IMR-90 (cell line): ENCODE measurements at regions not wholly inside any gene's neighbourhood (a gene's known extent, or its start where the extent isn't known, plus 50 kb on each side); places are given as distances from the start of the nearest gene placed in this dataset.

Source experiments
- ATAC-seq: fragments of 200-7000 bp; cut with Tn5 transposase; 2 replicates; pipeline ENCODE4 v1.9.1; 2020; ENCODE audit warnings: low read depth, mild to moderate bottlenecking, moderate library complexity
- BruUV-seq: library from RNA; stranded (reverse); fragments of 400-500 nt; replicated peaks from 2 replicates; lab custom pipeline; 2021; lab: Mats Ljungman, UMichigan
- CTCF ChIA-PET: fragments of 300-600 bp; formaldehyde crosslinking; extraction: SDS; loops from one replicate; lab custom pipeline; 2021; ENCODE audit warnings: antibody characterized with exemption; lab: Yijun Ruan, JAX
- POLR2A ChIA-PET: fragments of 300-600 bp; sonication (Branson Sonifier 250); formaldehyde crosslinking; loops from one replicate; lab custom pipeline; 2022; ENCODE audit warnings: antibody characterized with exemption; ENCODE audit not compliant: unreplicated experiment; lab: Charles Lee
- DNase-seq: peaks from one replicate; pipeline ENCODE4 v3.0.0; 2013
- H2AFZ ChIP-seq: replicated peaks from 2 replicates; pipeline ENCODE3; 2013; ENCODE audit warnings: low read length, mild to moderate bottlenecking; ENCODE audit not compliant: poor library complexity
- H2AK5ac ChIP-seq: 2 replicates; pipeline ENCODE4 v1.6.1; 2013; ENCODE audit warnings: low read depth, low read length, inconsistent platforms
- H2AK9ac ChIP-seq: replicated peaks from 2 replicates; pipeline ENCODE3; 2013; ENCODE audit warnings: mild to moderate bottlenecking, low read depth, low read length, moderate library complexity; ENCODE audit not compliant: poor library complexity
- H2BK120ac ChIP-seq: 2 replicates; pipeline ENCODE4 v1.6.1; 2013; ENCODE audit warnings: low read depth, low read length, inconsistent platforms
- H2BK15ac ChIP-seq: 3 replicates; pipeline ENCODE4 v1.6.1; 2013; ENCODE audit warnings: low read depth, low read length, inconsistent platforms
- H2BK20ac ChIP-seq: 2 replicates; pipeline ENCODE4 v1.6.1; 2013; ENCODE audit warnings: low read depth, mild to moderate bottlenecking, inconsistent platforms, low read length, moderate library complexity
- H2BK5ac ChIP-seq: 2 replicates; pipeline ENCODE4 v1.6.1; 2013; ENCODE audit warnings: mild to moderate bottlenecking, low read depth, low read length, inconsistent platforms; ENCODE audit not compliant: poor library complexity, severe bottlenecking
- H3K14ac ChIP-seq: replicated peaks from 2 replicates; pipeline ENCODE4 v1.6.1; 2013; ENCODE audit warnings: low read depth, low read length, inconsistent platforms
- H3K18ac ChIP-seq: 2 replicates; pipeline ENCODE4 v1.6.1; 2013; ENCODE audit warnings: low read depth, low read length, control low read depth
- H3K23ac ChIP-seq: 2 replicates; pipeline ENCODE4 v1.6.1; 2013; ENCODE audit warnings: low read depth, low read length, inconsistent platforms
- H3K27ac ChIP-seq: 2 replicates; pipeline ENCODE4 v1.5.1; 2013; ENCODE audit warnings: mild to moderate bottlenecking, control low read depth, low read length; ENCODE audit not compliant: insufficient read depth
- H3K27me3 ChIP-seq: 2 replicates; pipeline ENCODE4 v1.6.1; 2013; ENCODE audit warnings: low read length; ENCODE audit not compliant: control insufficient read depth, insufficient read depth
- H3K36me3 ChIP-seq: 2 replicates; pipeline ENCODE4 v1.6.1; 2013; ENCODE audit warnings: low read length, mixed read lengths; ENCODE audit not compliant: control insufficient read depth, insufficient read depth
- H3K4ac ChIP-seq: 2 replicates; pipeline ENCODE4 v1.6.1; 2013; ENCODE audit warnings: low read depth, low read length, inconsistent platforms
- H3K4me1 ChIP-seq: 2 replicates; pipeline ENCODE4 v1.6.1; 2013; ENCODE audit warnings: low read length, mixed read lengths; ENCODE audit not compliant: control insufficient read depth, insufficient read depth
- H3K4me2 ChIP-seq: 2 replicates; pipeline ENCODE4 v1.6.1; 2013; ENCODE audit warnings: low read depth, mild to moderate bottlenecking, control low read depth, low read length, moderate library complexity
- H3K4me3 ChIP-seq: 2 replicates; pipeline ENCODE4 v1.5.1; 2013; ENCODE audit warnings: low read depth, mild to moderate bottlenecking, control low read depth, low read length, moderate library complexity; ENCODE audit not compliant: insufficient read depth
- H3K56ac ChIP-seq: 2 replicates; pipeline ENCODE4 v1.6.1; 2013; ENCODE audit warnings: low read length, inconsistent platforms; ENCODE audit not compliant: insufficient read depth; ENCODE audit errors: extremely low read depth
- H3K79me1 ChIP-seq, 2 experiments: 2 replicates each; pipeline ENCODE4 v1.6.1; 2013; ENCODE audit warnings: low read length in 2 of 2, inconsistent platforms in 1 of 2, low read depth in 1 of 2
- H3K9ac ChIP-seq: 2 replicates; pipeline ENCODE4 v1.6.1; 2013; ENCODE audit warnings: low read depth, low read length, control low read depth
- H3K9me1 ChIP-seq: 2 replicates; pipeline ENCODE4 v1.6.1; 2013; ENCODE audit warnings: low read length, inconsistent platforms; ENCODE audit not compliant: insufficient read depth
- H3K9me3 ChIP-seq: 2 replicates; pipeline ENCODE4 v1.6.1; 2013; ENCODE audit warnings: low read length; ENCODE audit not compliant: control insufficient read depth, insufficient read depth
- H4K20me1 ChIP-seq: 2 replicates; pipeline ENCODE4 v1.6.1; 2013; ENCODE audit warnings: low read length, inconsistent platforms; ENCODE audit not compliant: insufficient read depth
- H4K5ac ChIP-seq: 2 replicates; pipeline ENCODE4 v1.6.1; 2013; ENCODE audit warnings: mild to moderate bottlenecking, low read depth, low read length, control low read depth
- H4K8ac ChIP-seq, 2 experiments: 2 replicates each; pipeline ENCODE4 v1.6.1; 2013; ENCODE audit warnings: low read depth in 2 of 2, low read length in 2 of 2, control low read depth in 1 of 2, inconsistent platforms in 1 of 2
- H4K91ac ChIP-seq: 2 replicates; pipeline ENCODE4 v1.6.1; 2013; ENCODE audit warnings: low read depth, low read length, inconsistent platforms; ENCODE audit not compliant: insufficient read depth
- BHLHE40 ChIP-seq: fragments of 150-350 bp; IDR thresholded peaks from 2 replicates; pipeline ENCODE4 v1.6.1; 2016; ENCODE audit warnings: mild to moderate bottlenecking, low read depth, low read length
- CEBPB ChIP-seq: IDR thresholded peaks from 2 replicates; pipeline ENCODE4 v1.6.1; 2012; ENCODE audit warnings: low read depth, low read length, improper control_type of control experiment
- FOS ChIP-seq: fragments of 150-350 bp; IDR thresholded peaks from 2 replicates; pipeline ENCODE4 v1.6.1; 2016; ENCODE audit warnings: low read depth, low read length
- MAZ ChIP-seq: IDR thresholded peaks from 2 replicates; pipeline ENCODE4 v1.6.1; 2012; ENCODE audit warnings: low read depth, mild to moderate bottlenecking, low read length, improper control_type of control experiment, moderate library complexity, borderline replicate concordance
- MXI1 ChIP-seq: IDR thresholded peaks from 2 replicates; pipeline ENCODE4 v1.6.1; 2012; ENCODE audit warnings: low read depth, mild to moderate bottlenecking, low read length, moderate library complexity, borderline replicate concordance
- NFE2L2 ChIP-seq: fragments of 150-350 bp; IDR thresholded peaks from 2 replicates; pipeline ENCODE4 v1.6.1; 2016; ENCODE audit warnings: low read depth, mild to moderate bottlenecking, low read length
- POLR2A ChIP-seq: IDR thresholded peaks from 2 replicates; pipeline ENCODE4 v1.6.1; 2012; ENCODE audit warnings: mild to moderate bottlenecking, low read depth, low read length
- RAD21 ChIP-seq: IDR thresholded peaks from 2 replicates; pipeline ENCODE4 v1.6.1; 2012; ENCODE audit warnings: low read length, improper control_type of control experiment
- WGBS, 2 experiments: methylation state at CpG; one replicate each; pipeline versions ENCODE4 v1.1.5 to v1.1.7; 2013; ENCODE audit warnings: missing lambda C conversion rate in 2 of 2; ENCODE audit not compliant: insufficient read length in 1 of 2; ENCODE audit errors: extremely low coverage in 2 of 2; 5-methylcytosine and 5-hydroxymethylcytosine counted together
- dilution Hi-C: fragments of 300-500 bp; cut with HindIII; formaldehyde crosslinking; loops from one replicate; pipeline ENCODE4 v1.14.3; 2018; ENCODE audit warnings: low sequenced_read_pairs; ENCODE audit not compliant: unreplicated experiment
- in situ Hi-C: fragments of 300-500 bp; cut with MboI; formaldehyde crosslinking; loops from 3 replicates; pipeline ENCODE4 v1.14.3; 2019; ENCODE audit warnings: low sequenced_read_pairs, inconsistent platforms, mixed read lengths
- intact Hi-C: fragments of 100-400 bp; cut with micrococcal nuclease; formaldehyde crosslinking; loops from 2 replicates; pipeline ENCODE4 v1.10.0; 2022
- TF ChIP-seq, protein P1 (sequence below): conservative IDR thresholded peaks from 2 replicates; pipeline ENCODE4 v1.5.1; 2012; ENCODE audit warnings: mild to moderate bottlenecking, low read depth, low read length, improper control_type of control experiment

DNA sequence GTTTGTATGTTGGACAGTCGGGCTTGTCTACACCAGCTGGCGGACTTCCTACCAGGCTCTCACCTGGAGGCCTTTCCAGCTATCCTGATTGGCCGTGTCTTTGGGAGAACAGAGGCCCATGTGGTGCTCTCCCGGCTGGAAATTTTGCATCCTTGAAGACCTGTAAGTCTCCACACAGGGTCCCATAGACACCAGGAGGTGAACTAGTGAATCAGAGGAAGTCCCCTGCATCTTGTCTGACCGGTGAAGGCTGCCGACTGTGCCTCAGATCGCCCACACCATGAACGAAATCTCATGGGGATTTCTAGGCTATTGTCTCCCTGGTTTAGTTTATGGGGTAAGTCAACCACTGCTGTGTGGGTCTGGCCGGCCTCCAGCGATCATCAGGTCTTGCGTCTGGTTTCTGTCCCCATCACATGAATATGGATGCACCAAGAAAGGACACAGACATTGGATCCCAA, 108.4 kb upstream of the LYZL2 start:
- intact Hi-C loops, result loop anchor here (5.0 kb wide), 1 partner anchor 294 kb away; the partner anchor contains the start of gene ZNF438
- Histone ChIP-seq H3K27ac (peak overlapping the region; percentile 97), H2AFZ (peak overlapping the region; percentile 57), H3K4me1 (peaks cover 7% of the 10 kb centered on the region), H3K4me2 (no peak overlapping the region), H4K8ac (peak overlapping the region; percentile 90 to 97), H3K23ac (peak overlapping the region; percentile 95; the same call in 1 of the 2 replicates), H3K4me3 (no peak overlapping the region), H3K9me3 (no peaks in the 10 kb centered on the region), H2AK9ac (peak overlapping the region; percentile 86), H3K9ac (no peak overlapping the region), H4K5ac (peak overlapping the region; percentile 99), H2AK5ac (peak overlapping the region; percentile 100), H3K18ac (peak overlapping the region; percentile 90), H3K27me3 (no peaks in the 10 kb centered on the region), H3K79me1 (peaks cover 0 to 11% of the 10 kb centered on the region in 2 experiments; a peak in 2 of 4 replicates), H3K9me1 (peaks cover 18% of the 10 kb centered on the region), H4K20me1 (no peaks in the 10 kb centered on the region), H3K36me3 (no peaks in the 10 kb centered on the region), H2BK120ac (peak overlapping the region; percentile 97), H2BK5ac (peak overlapping the region; percentile 97), H4K91ac (peak overlapping the region; percentile 99), H2BK15ac (peak overlapping the region; percentile 100), H3K56ac (peak overlapping the region; percentile 71), H2BK20ac (peak overlapping the region; percentile 100), H3K4ac (peak overlapping the region; percentile 92), H3K14ac (peak overlapping the region; percentile 99)
- BruUV-seq, result no TSS peak
- in situ Hi-C loops, result no loop called here
- ChIA-PET CTCF (no interaction called here), POLR2A (no interaction called here)
- ATAC-seq (no peak), DNase-seq (no peak)
- TF ChIP-seq, protein P1, sequence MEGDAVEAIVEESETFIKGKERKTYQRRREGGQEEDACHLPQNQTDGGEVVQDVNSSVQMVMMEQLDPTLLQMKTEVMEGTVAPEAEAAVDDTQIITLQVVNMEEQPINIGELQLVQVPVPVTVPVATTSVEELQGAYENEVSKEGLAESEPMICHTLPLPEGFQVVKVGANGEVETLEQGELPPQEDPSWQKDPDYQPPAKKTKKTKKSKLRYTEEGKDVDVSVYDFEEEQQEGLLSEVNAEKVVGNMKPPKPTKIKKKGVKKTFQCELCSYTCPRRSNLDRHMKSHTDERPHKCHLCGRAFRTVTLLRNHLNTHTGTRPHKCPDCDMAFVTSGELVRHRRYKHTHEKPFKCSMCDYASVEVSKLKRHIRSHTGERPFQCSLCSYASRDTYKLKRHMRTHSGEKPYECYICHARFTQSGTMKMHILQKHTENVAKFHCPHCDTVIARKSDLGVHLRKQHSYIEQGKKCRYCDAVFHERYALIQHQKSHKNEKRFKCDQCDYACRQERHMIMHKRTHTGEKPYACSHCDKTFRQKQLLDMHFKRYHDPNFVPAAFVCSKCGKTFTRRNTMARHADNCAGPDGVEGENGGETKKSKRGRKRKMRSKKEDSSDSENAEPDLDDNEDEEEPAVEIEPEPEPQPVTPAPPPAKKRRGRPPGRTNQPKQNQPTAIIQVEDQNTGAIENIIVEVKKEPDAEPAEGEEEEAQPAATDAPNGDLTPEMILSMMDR, result no peak
- TF ChIP-seq RAD21 (no peak), NFE2L2 (no peak), BHLHE40 (no peak), MXI1 (no peak), FOS (no peak), POLR2A (no peak), CEBPB (no peak), MAZ (no peak)
- WGBS, 2 experiments, result 97% methylated on average over 5 of the region's 11 CpGs; no CpG with 5 or more reads in 1 of the 2 experiments
- dilution Hi-C loops, result no loop called here
